Mesenchymal stem cell (in vitro differentiated cells and primary cell): ENCODE measurements at regions not wholly inside any gene's neighbourhood (a gene's known extent, or its start where the extent isn't known, plus 50 kb on each side); places are given as distances from the start of the nearest gene placed in this dataset.

Experiments
- DNase-seq: peaks from one replicate; pipeline ENCODE4 v3.0.0-alpha.2; 2013
- H2AFZ ChIP-seq: one replicate; pipeline ENCODE4 v1.6.1; 2013; ENCODE audit warnings: low read depth, mild to moderate bottlenecking, control low read depth, inconsistent platforms, low read length, moderate library complexity
- H2AK5ac ChIP-seq: 2 replicates; pipeline ENCODE4 v1.6.1; 2013; ENCODE audit warnings: low read length, moderate library complexity, mild to moderate bottlenecking, inconsistent platforms; ENCODE audit not compliant: severe bottlenecking
- H2BK120ac ChIP-seq: one replicate; pipeline ENCODE4 v1.6.1; 2013; ENCODE audit warnings: low read depth, mild to moderate bottlenecking, inconsistent platforms, low read length, moderate library complexity
- H2BK12ac ChIP-seq, 2 experiments: one replicate each; pipeline ENCODE4 v1.6.1; 2013; ENCODE audit warnings: inconsistent platforms in 2 of 2, low read length in 2 of 2, mild to moderate bottlenecking in 2 of 2, moderate library complexity in 2 of 2, control low read depth in 1 of 2
- H2BK15ac ChIP-seq: one replicate; pipeline ENCODE4 v1.6.1; 2013; ENCODE audit warnings: mild to moderate bottlenecking, low read depth, inconsistent platforms; ENCODE audit not compliant: poor library complexity, severe bottlenecking
- H2BK5ac ChIP-seq: 2 replicates; pipeline ENCODE4 v1.6.1; 2013; ENCODE audit warnings: low read depth, mild to moderate bottlenecking, low read length, control low read depth, inconsistent platforms; ENCODE audit not compliant: poor library complexity, severe bottlenecking
- H3K14ac ChIP-seq, 2 experiments: one replicate each; pipeline ENCODE4 v1.6.1; 2013; ENCODE audit warnings: inconsistent platforms in 2 of 2, low read length in 2 of 2, control low read depth in 1 of 2, mild to moderate bottlenecking in 1 of 2, moderate library complexity in 1 of 2
- H3K18ac ChIP-seq, 2 experiments: one replicate each; pipeline ENCODE4 v1.6.1; 2013; ENCODE audit warnings: inconsistent platforms in 2 of 2, low read length in 2 of 2, control low read depth in 1 of 2, low read depth in 1 of 2, mild to moderate bottlenecking in 1 of 2
- H3K23ac ChIP-seq, 2 experiments: one replicate each; pipeline ENCODE4 v1.6.1; 2013; ENCODE audit warnings: inconsistent platforms in 2 of 2, low read length in 2 of 2, mild to moderate bottlenecking in 2 of 2, moderate library complexity in 2 of 2, control low read depth in 1 of 2
- H3K27ac ChIP-seq: 2 replicates; pipeline ENCODE4 v1.5.1; 2013; ENCODE audit warnings: mild to moderate bottlenecking, moderate library complexity, low read length, control low read depth, inconsistent platforms; ENCODE audit not compliant: poor library complexity, severe bottlenecking
- H3K27me3 ChIP-seq, 2 experiments: 2 replicates each; pipeline versions ENCODE4 v1.6.1 to v1.7.0; 2013; ENCODE audit warnings: low read length in 2 of 2, mild to moderate bottlenecking in 2 of 2, moderate library complexity in 2 of 2, control low read depth in 1 of 2, inconsistent platforms in 1 of 2; ENCODE audit not compliant: control insufficient read depth in 1 of 2, insufficient read depth in 1 of 2
- H3K36me3 ChIP-seq, 2 experiments: 2 replicates each; pipeline versions ENCODE4 v1.6.1 to v1.7.0; 2013; ENCODE audit warnings: low read length in 2 of 2, control low read depth in 1 of 2, inconsistent platforms in 1 of 2, low read depth in 1 of 2, mild to moderate bottlenecking in 1 of 2; ENCODE audit not compliant: insufficient read depth in 2 of 2, control insufficient read depth in 1 of 2
- H3K4ac ChIP-seq, 2 experiments: one replicate each; pipeline ENCODE4 v1.6.1; 2013; ENCODE audit warnings: inconsistent platforms in 2 of 2, low read length in 2 of 2, mild to moderate bottlenecking in 2 of 2, moderate library complexity in 2 of 2, control low read depth in 1 of 2, low read depth in 1 of 2
- H3K4me1 ChIP-seq: 2 replicates; pipeline ENCODE4 v1.6.1; 2013; ENCODE audit warnings: low read depth, low read length, control low read depth; ENCODE audit not compliant: control insufficient read depth, insufficient read depth
- H3K4me2 ChIP-seq: 2 replicates; pipeline ENCODE4 v1.6.1; 2013; ENCODE audit warnings: low read length, mild to moderate bottlenecking, inconsistent platforms; ENCODE audit not compliant: poor library complexity, severe bottlenecking
- H3K4me3 ChIP-seq, 2 experiments: 2 replicates each; pipeline versions ENCODE4 v1.5.1 to v1.7.0; 2013; ENCODE audit warnings: low read length in 2 of 2, mild to moderate bottlenecking in 2 of 2, control low read depth in 1 of 2, low read depth in 1 of 2; ENCODE audit not compliant: insufficient read depth in 1 of 2
- H3K79me1 ChIP-seq: replicated peaks from 2 replicates; pipeline ENCODE4 v1.6.1; 2013; ENCODE audit warnings: mild to moderate bottlenecking, control low read depth, low read length, inconsistent platforms; ENCODE audit not compliant: poor library complexity, severe bottlenecking
- H3K9ac ChIP-seq: 2 replicates; pipeline ENCODE4 v1.7.0; 2013; ENCODE audit warnings: mild to moderate bottlenecking, low read length, moderate library complexity
- H3K9me3 ChIP-seq: 2 replicates; pipeline ENCODE4 v1.7.0; 2013; ENCODE audit warnings: mild to moderate bottlenecking, low read length; ENCODE audit not compliant: control insufficient read depth
- H4K8ac ChIP-seq: one replicate; pipeline ENCODE4 v1.6.1; 2013; ENCODE audit warnings: inconsistent platforms, mild to moderate bottlenecking, low read length, moderate library complexity
- H4K91ac ChIP-seq: one replicate; pipeline ENCODE4 v1.6.1; 2013; ENCODE audit warnings: mild to moderate bottlenecking, low read length, inconsistent platforms
- WGBS: methylation state at CpG from one replicate; pipeline ENCODE4 v1.1.7; 2013; ENCODE audit warnings: mixed read lengths; 5-methylcytosine and 5-hydroxymethylcytosine counted together

GRCh38 chr3:72370947-72371346 lies 477.3 kb downstream of the SHQ1 start:
- H3K14ac ChIP-seq, result no peak overlapping the region
- no peaks in the 10 kb centered on the region for H3K27me3 ChIP-seq
- H3K9ac ChIP-seq, result no peak overlapping the region
- no peak for DNase-seq
- H3K4me3 ChIP-seq, result no peak overlapping the region
- H3K4ac ChIP-seq, result no peak overlapping the region
- H2AFZ ChIP-seq, result no peak overlapping the region
- no peaks in the 10 kb centered on the region for H3K4me1 ChIP-seq
- no peak overlapping the region for H4K91ac ChIP-seq
- no peak overlapping the region for H2BK15ac ChIP-seq
- H3K27ac ChIP-seq, result no peak overlapping the region
- no peak overlapping the region for H3K23ac ChIP-seq
- H3K9me3 ChIP-seq, result no peaks in the 10 kb centered on the region
- H3K4me2 ChIP-seq, result no peak overlapping the region
- H2AK5ac ChIP-seq, result no peak overlapping the region
- no peak overlapping the region for H2BK12ac ChIP-seq
- no peak overlapping the region for H4K8ac ChIP-seq
- no peak overlapping the region for H2BK5ac ChIP-seq
- peaks cover 3 to 9% of the 10 kb centered on the region in 2 experiments for H3K36me3 ChIP-seq
- peaks cover 2% of the 10 kb centered on the region for H3K79me1 ChIP-seq
- WGBS, result 91% methylated on average over 11 of the region's 11 CpGs
- H2BK120ac ChIP-seq, result no peak overlapping the region
- H3K18ac ChIP-seq, result no peak overlapping the region

- peaks cover 0 to 3% of the 10 kb centered on the region in 2 experiments for H3K36me3 ChIP-seq
- H4K91ac ChIP-seq, result no peak overlapping the region
- no peak overlapping the region for H2BK120ac ChIP-seq
- H3K14ac ChIP-seq, result no peak overlapping the region
- no peak overlapping the region for H3K4ac ChIP-seq
- H2BK15ac ChIP-seq, result no peak overlapping the region
- no peak for DNase-seq
- H3K4me1 ChIP-seq, result no peaks in the 10 kb centered on the region
- no peak overlapping the region for H2AFZ ChIP-seq
- no peak overlapping the region for H2BK5ac ChIP-seq
- H3K79me1 ChIP-seq, result no peaks in the 10 kb centered on the region
- WGBS, result 93% methylated on average over 5 of the region's 6 CpGs
- H3K4me3 ChIP-seq, result no peak overlapping the region
- no peaks in the 10 kb centered on the region for H3K9me3 ChIP-seq
- no peaks in the 10 kb centered on the region for H3K27me3 ChIP-seq
- no peak overlapping the region for H2BK12ac ChIP-seq
- H3K4me2 ChIP-seq, result no peak overlapping the region
- no peak overlapping the region for H3K27ac ChIP-seq
- no peak overlapping the region for H3K23ac ChIP-seq
- H3K18ac ChIP-seq, result no peak overlapping the region
- H3K9ac ChIP-seq, result no peak overlapping the region
- no peak overlapping the region for H4K8ac ChIP-seq
- H2AK5ac ChIP-seq, result no peak overlapping the region
Measured at GRCh38 chr3:72369681-72370080, 478.6 kb downstream of the SHQ1 start.

- no peak overlapping the region for H4K8ac ChIP-seq
- no peak overlapping the region for H3K18ac ChIP-seq
- H2AK5ac ChIP-seq, result no peak overlapping the region
- no peak overlapping the region for H2BK5ac ChIP-seq
- 91% methylated on average over 12 of the region's 12 CpGs for WGBS
- peaks cover 0 to 1% of the 10 kb centered on the region in 2 experiments for H3K36me3 ChIP-seq
- H3K27me3 ChIP-seq, result peaks cover 0 to 2% of the 10 kb centered on the region in 2 experiments
- H3K4me3 ChIP-seq, result no peak overlapping the region
- H3K27ac ChIP-seq, result no peak overlapping the region
- no peak overlapping the region for H3K4ac ChIP-seq
- no peak overlapping the region for H2BK120ac ChIP-seq
- H3K9me3 ChIP-seq, result no peaks in the 10 kb centered on the region
- no peak overlapping the region for H2AFZ ChIP-seq
- no peak overlapping the region for H3K14ac ChIP-seq
- no peak overlapping the region for H2BK12ac ChIP-seq
- no peaks in the 10 kb centered on the region for H3K4me1 ChIP-seq
- no peaks in the 10 kb centered on the region for H3K79me1 ChIP-seq
- H4K91ac ChIP-seq, result no peak overlapping the region
- H3K4me2 ChIP-seq, result no peak overlapping the region
- no peak overlapping the region for H3K9ac ChIP-seq
- DNase-seq, result no peak
- H3K23ac ChIP-seq, result no peak overlapping the region
- H2BK15ac ChIP-seq, result no peak overlapping the region
Measured at GRCh38 chr3:72368331-72368975, 479.8 kb downstream of the SHQ1 start.

GRCh38 chr3:72361990-72362389 lies 486.3 kb downstream of the SHQ1 start:
- Histone ChIP-seq H3K79me1 (no peaks in the 10 kb centered on the region), H4K91ac (no peak overlapping the region), H2BK5ac (no peak overlapping the region), H3K4me2 (no peak overlapping the region), H3K27me3 (peaks cover 7 to 17% of the 10 kb centered on the region in 2 experiments), H3K36me3 (no peaks in the 10 kb centered on the region), H3K18ac (no peak overlapping the region), H3K4me3 (no peak overlapping the region), H2BK15ac (no peak overlapping the region), H3K9ac (no peak overlapping the region), H3K23ac (no peak overlapping the region), H3K4me1 (no peaks in the 10 kb centered on the region), H3K27ac (no peak overlapping the region), H3K4ac (no peak overlapping the region), H2AK5ac (no peak overlapping the region), H2AFZ (no peak overlapping the region), H3K14ac (no peak overlapping the region), H4K8ac (no peak overlapping the region), H2BK120ac (no peak overlapping the region), H2BK12ac (no peak overlapping the region), H3K9me3 (no peaks in the 10 kb centered on the region)
- DNase-seq, result no peak
- 88% methylated on average over 1 of the region's 2 CpGs for WGBS
